ENCODE measurements at regions not wholly inside any gene's neighbourhood (a gene's known extent, or its start where the extent isn't known, plus 50 kb on each side); places are given as distances from the start of the nearest gene placed in this dataset.

- DNase-seq, result no peak
These were observed 363.7 kb downstream of the LIG4 start for GRCh38 chr13:107851670-107852069.

- DNase-seq, result no peak
These were observed 367.9 kb downstream of the LIG4 start for GRCh38 chr13:107847406-107847805.

- no peak for DNase-seq
These were observed 368.7 kb downstream of the LIG4 start for GRCh38 chr13:107846642-107847041.

GRCh38 chr13:107845911-107846310, 369.4 kb downstream of the LIG4 start:
- DNase-seq, result no peak

- DNase-seq, result no peak
These were observed 371.7 kb downstream of the LIG4 start for GRCh38 chr13:107843681-107844080.

GRCh38 chr13:107843281-107843680, 372.1 kb downstream of the LIG4 start:
- DNase-seq, result no peak

GRCh38 chr13:107842562-107843180, 372.7 kb downstream of the LIG4 start:
- DNase-seq, result no peak

GRCh38 chr13:107838588-107839161, 376.7 kb downstream of the LIG4 start:
- no peak for DNase-seq

- DNase-seq, result no peak
These were observed 378.7 kb downstream of the LIG4 start for GRCh38 chr13:107836685-107837084.

GRCh38 chr13:107835339-107836018, 379.9 kb downstream of the LIG4 start:
- DNase-seq, result no peak

GRCh38 chr13:107834717-107835116, 380.6 kb downstream of the LIG4 start:
- no peak for DNase-seq

GRCh38 chr13:107834281-107834680, 381.1 kb downstream of the LIG4 start:
- DNase-seq, result no peak

GRCh38 chr13:107832500-107833100, 382.7 kb downstream of the LIG4 start:
- no peak for DNase-seq

- no peak for DNase-seq
These were observed 384.5 kb downstream of the LIG4 start for GRCh38 chr13:107830804-107831203.

GRCh38 chr13:107827840-107828549, 387.3 kb downstream of the LIG4 start:
- DNase-seq, result no peak

GRCh38 chr13:107824635-107825034, 390.7 kb downstream of the LIG4 start:
- no peak for DNase-seq

GRCh38 chr13:107822006-107822405, 393.3 kb downstream of the LIG4 start:
- DNase-seq, result no peak

GRCh38 chr13:107821492-107821891, 393.8 kb downstream of the LIG4 start:
- DNase-seq, result no peak

- no peak for DNase-seq
These were observed 396.3 kb downstream of the LIG4 start for GRCh38 chr13:107819071-107819470.

GRCh38 chr13:107817647-107818287, 397.6 kb downstream of the LIG4 start:
- no peak for DNase-seq

- DNase-seq, result no peak
These were observed 403.3 kb downstream of the LIG4 start for GRCh38 chr13:107812014-107812412.

GRCh38 chr13:107811233-107812013, 403.9 kb downstream of the LIG4 start:
- DNase-seq, result no peak

All from CD4-positive, alpha-beta T cell treated with Interleukin-10 for 1 hour (primary cell).